ENCODE measurements at regions not wholly inside any gene's neighbourhood (a gene's known extent, or its start where the extent isn't known, plus 50 kb on each side); places are given as distances from the start of the nearest gene placed in this dataset.

DNA sequence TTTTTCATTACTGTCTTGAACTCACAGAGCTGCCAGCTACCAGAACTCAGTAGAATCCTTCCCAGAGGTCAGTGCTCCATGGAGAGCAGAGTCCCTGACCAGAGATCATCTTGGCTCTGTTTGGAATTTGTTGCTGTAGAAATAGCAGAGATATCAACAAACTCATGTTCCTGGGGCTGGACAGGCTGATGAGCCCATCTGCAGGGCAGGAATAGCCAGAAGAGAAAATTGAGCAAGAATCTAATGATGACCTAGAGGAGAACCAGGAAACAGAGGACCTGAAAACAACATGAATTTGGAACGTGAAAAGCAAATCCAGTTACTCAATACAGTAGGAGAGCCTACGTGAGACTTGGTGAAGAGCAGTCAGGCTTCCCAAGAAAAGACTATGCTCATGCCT is 437.8 kb downstream of the PLK2 start:
- WGBS, 2 experiments (ENCODE audit: insufficient coverage in 1 of 2, insufficient read length in 1 of 2) = 95 to 96% methylated on average over 2 of the region's 2 CpGs
- TF ChIP-seq, protein P1, sequence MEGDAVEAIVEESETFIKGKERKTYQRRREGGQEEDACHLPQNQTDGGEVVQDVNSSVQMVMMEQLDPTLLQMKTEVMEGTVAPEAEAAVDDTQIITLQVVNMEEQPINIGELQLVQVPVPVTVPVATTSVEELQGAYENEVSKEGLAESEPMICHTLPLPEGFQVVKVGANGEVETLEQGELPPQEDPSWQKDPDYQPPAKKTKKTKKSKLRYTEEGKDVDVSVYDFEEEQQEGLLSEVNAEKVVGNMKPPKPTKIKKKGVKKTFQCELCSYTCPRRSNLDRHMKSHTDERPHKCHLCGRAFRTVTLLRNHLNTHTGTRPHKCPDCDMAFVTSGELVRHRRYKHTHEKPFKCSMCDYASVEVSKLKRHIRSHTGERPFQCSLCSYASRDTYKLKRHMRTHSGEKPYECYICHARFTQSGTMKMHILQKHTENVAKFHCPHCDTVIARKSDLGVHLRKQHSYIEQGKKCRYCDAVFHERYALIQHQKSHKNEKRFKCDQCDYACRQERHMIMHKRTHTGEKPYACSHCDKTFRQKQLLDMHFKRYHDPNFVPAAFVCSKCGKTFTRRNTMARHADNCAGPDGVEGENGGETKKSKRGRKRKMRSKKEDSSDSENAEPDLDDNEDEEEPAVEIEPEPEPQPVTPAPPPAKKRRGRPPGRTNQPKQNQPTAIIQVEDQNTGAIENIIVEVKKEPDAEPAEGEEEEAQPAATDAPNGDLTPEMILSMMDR (conservative IDR thresholded peaks at IDR 0.05) = no peak

DNA sequence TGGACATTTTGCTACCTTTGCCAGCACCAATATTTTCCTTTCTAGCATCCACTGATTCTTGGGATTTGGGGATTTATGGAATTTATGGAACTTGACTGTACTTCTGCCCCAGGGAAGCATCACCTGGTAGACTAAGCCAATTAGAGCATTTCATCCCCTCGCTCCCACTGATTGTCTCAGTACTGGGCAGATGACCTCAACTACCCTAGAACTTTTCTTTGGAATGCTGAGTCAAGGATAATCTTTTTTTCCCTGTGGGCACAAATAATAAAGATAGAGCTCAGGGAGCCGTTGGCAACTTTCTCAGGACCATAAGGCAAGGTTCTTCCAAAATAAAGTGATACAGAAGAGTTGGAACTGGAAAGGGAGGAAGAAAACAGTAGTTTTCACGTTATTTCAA is 438.4 kb downstream of the PLK2 start:
- H3K9me3 ChIP-seq (ENCODE audit: control insufficient read depth, low read length) = no peaks in the 10 kb centered on the region
- 93 to 100% methylated on average over 1 to 3 of the region's 3 CpGs for WGBS, 2 experiments (ENCODE audit: insufficient coverage in 1 of 2, insufficient read length in 1 of 2)
- H3K27me3 ChIP-seq (ENCODE audit: control insufficient read depth, insufficient read depth, low read length, poor library complexity, severe bottlenecking) = no peaks in the 10 kb centered on the region
- H3K9ac ChIP-seq (ENCODE audit: extremely low read depth, low read length, poor library complexity, severe bottlenecking) = no peak overlapping the region
- no peaks in the 10 kb centered on the region for H3K9me3 Mint-ChIP-seq
- peaks cover 5% of the 10 kb centered on the region for H3K4me1 Mint-ChIP-seq
- TF ChIP-seq, protein P1 (conservative IDR thresholded peaks at IDR 0.05) = no peak
- no peak for DNase-seq
- H3K27me3 Mint-ChIP-seq (ENCODE audit: insufficient read depth) = no peaks in the 10 kb centered on the region
- no peaks in the 10 kb centered on the region for H3K4me1 ChIP-seq (ENCODE audit: control insufficient read depth, insufficient read depth, low read length)
- H3K36me3 ChIP-seq (ENCODE audit: control insufficient read depth, insufficient read depth, low read length) = no peaks in the 10 kb centered on the region
- no peak overlapping the region for H3K27ac Mint-ChIP-seq
- no peak overlapping the region for H3K4me3 Mint-ChIP-seq
- H3K27ac ChIP-seq (ENCODE audit: low read depth, low read length) = no peak overlapping the region
- no peaks in the 10 kb centered on the region for H3K36me3 Mint-ChIP-seq (ENCODE audit: low read depth)
- H3K4me3 ChIP-seq (ENCODE audit: low read length) = no peak overlapping the region

More for the DNA sequence above, 437.8 kb downstream of the PLK2 start:
- Mint-ChIP-seq H3K9me3 (no peaks in the 10 kb centered on the region), H3K27ac (no peak overlapping the region), H3K36me3 (ENCODE audit: low read depth) (no peaks in the 10 kb centered on the region), H3K4me3 (no peak overlapping the region), H3K27me3 (ENCODE audit: insufficient read depth) (no peaks in the 10 kb centered on the region), H3K4me1 (peaks cover 3% of the 10 kb centered on the region)
- Histone ChIP-seq H3K27ac (ENCODE audit: low read depth, low read length) (no peak overlapping the region), H3K9me3 (ENCODE audit: control insufficient read depth, low read length) (no peaks in the 10 kb centered on the region), H3K4me1 (ENCODE audit: control insufficient read depth, insufficient read depth, low read length) (no peaks in the 10 kb centered on the region), H3K9ac (ENCODE audit: extremely low read depth, low read length, poor library complexity, severe bottlenecking) (no peak overlapping the region), H3K4me3 (ENCODE audit: low read length) (no peak overlapping the region), H3K36me3 (ENCODE audit: control insufficient read depth, insufficient read depth, low read length) (no peaks in the 10 kb centered on the region), H3K27me3 (ENCODE audit: control insufficient read depth, insufficient read depth, low read length, poor library complexity, severe bottlenecking) (no peaks in the 10 kb centered on the region)
- DNase-seq = no peak

DNA sequence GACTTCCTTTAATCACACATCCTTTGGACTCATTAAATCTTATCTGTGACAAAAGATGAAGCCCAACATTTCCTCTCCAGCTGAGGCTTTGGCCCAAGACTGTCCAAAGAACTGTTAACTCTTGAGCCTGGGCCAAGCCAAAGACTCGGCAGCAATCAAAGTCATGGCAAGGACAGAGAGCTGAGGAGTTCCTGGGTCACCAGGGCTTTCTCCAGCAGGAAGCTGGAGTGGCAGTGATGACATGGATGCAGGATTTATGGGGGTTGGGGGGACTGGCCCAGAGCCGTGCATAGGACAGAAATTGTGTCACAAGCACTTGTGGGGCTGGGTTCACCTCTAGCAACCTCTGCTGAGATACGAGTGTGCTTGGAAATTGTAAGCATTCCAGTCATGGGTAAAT is 440.3 kb downstream of the PLK2 start:
- Histone ChIP-seq H3K9ac (ENCODE audit: extremely low read depth, low read length, poor library complexity, severe bottlenecking) (no peak overlapping the region), H3K9me3 (ENCODE audit: control insufficient read depth, low read length) (no peaks in the 10 kb centered on the region), H3K36me3 (ENCODE audit: control insufficient read depth, insufficient read depth, low read length) (no peaks in the 10 kb centered on the region), H3K4me3 (ENCODE audit: low read length) (no peak overlapping the region), H3K27ac (ENCODE audit: low read depth, low read length) (no peak overlapping the region), H3K4me1 (ENCODE audit: control insufficient read depth, insufficient read depth, low read length) (no peaks in the 10 kb centered on the region), H3K27me3 (ENCODE audit: control insufficient read depth, insufficient read depth, low read length, poor library complexity, severe bottlenecking) (no peaks in the 10 kb centered on the region)
- Mint-ChIP-seq H3K9me3 (no peaks in the 10 kb centered on the region), H3K4me3 (no peak overlapping the region), H3K36me3 (ENCODE audit: low read depth) (no peaks in the 10 kb centered on the region), H3K27me3 (ENCODE audit: insufficient read depth) (no peaks in the 10 kb centered on the region), H3K27ac (no peak overlapping the region), H3K4me1 (peaks cover 8% of the 10 kb centered on the region)
- TF ChIP-seq, protein P1 (conservative IDR thresholded peaks at IDR 0.05) = no peak
- 92 to 94% methylated on average over 3 of the region's 3 CpGs for WGBS, 2 experiments (ENCODE audit: insufficient coverage in 1 of 2, insufficient read length in 1 of 2)
- no peak for DNase-seq

All from endodermal cell (in vitro differentiated cells).